ENCODE measurements at regions not wholly inside any gene's neighbourhood (a gene's known extent, or its start where the extent isn't known, plus 50 kb on each side); places are given as distances from the start of the nearest gene placed in this dataset.

DNA sequence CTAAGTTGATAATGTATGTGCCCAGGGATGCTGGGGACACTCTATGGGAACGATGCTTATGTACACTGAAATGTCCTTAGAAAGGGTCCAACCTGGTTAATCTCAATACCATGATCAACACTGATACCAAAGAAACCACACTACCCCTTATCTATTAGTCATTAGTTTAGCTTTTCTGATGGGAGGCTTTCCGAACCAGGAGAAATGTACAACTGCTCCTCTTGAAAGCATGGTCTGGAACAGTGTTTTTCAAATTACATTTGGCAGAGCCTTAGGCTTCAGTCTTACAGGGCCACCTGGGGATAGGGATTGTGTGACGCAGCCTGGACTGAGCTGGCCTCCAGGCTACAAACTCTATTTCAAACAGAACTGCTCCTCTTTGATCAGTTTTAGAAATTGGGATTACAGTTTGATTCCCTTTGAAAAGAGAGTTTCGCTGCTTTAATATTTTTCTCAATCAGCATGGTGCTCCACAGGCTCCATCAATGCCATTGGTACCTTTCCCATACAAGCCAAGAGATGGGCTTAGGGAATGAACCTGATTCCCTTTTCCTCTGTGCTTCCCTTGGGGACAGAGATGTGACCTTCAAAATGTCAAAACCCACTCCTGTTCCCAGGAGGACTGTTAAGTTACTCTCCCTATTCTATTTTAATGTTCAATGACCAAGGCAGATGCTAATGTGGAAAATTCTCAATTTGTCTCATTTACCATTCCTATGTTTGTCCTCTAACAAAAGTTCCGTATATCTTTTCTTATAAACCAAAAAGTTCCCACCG, 296.0 kb upstream of the ADAMTS9 start:
- TF ChIP-seq, protein P1, sequence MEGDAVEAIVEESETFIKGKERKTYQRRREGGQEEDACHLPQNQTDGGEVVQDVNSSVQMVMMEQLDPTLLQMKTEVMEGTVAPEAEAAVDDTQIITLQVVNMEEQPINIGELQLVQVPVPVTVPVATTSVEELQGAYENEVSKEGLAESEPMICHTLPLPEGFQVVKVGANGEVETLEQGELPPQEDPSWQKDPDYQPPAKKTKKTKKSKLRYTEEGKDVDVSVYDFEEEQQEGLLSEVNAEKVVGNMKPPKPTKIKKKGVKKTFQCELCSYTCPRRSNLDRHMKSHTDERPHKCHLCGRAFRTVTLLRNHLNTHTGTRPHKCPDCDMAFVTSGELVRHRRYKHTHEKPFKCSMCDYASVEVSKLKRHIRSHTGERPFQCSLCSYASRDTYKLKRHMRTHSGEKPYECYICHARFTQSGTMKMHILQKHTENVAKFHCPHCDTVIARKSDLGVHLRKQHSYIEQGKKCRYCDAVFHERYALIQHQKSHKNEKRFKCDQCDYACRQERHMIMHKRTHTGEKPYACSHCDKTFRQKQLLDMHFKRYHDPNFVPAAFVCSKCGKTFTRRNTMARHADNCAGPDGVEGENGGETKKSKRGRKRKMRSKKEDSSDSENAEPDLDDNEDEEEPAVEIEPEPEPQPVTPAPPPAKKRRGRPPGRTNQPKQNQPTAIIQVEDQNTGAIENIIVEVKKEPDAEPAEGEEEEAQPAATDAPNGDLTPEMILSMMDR (IDR thresholded peaks at IDR 0.05): no peak
- TF ChIP-seq POLR2AphosphoS5 (IDR thresholded peaks at IDR 0.05) (no peak), POLR2A (IDR thresholded peaks at IDR 0.05) (no peak)
